DND-41 (cell line): ENCODE measurements at regions not wholly inside any gene's neighbourhood (a gene's known extent, or its start where the extent isn't known, plus 50 kb on each side); places are given as distances from the start of the nearest gene placed in this dataset.

ENCODE experiments used
- ATAC-seq: fragments of 200-7000 bp; cut with Tn5 transposase; 3 replicates; pipeline ENCODE4 v1.9.1; 2021; ENCODE audit warnings: low read depth; ENCODE audit not compliant: insufficient read depth
- DNase-seq: peaks from one replicate; pipeline ENCODE4 v3.0.0-alpha.2; 2020
- H2AFZ ChIP-seq: 2 replicates; pipeline ENCODE4 v1.6.0; 2012; ENCODE audit warnings: low read depth, low read length
- H3K27ac ChIP-seq: 2 replicates; pipeline ENCODE4 v1.5.1; 2012; ENCODE audit warnings: low read length, inconsistent platforms
- H3K27me3 ChIP-seq: fragments of 200-600 bp; sonication (generic); 2 replicates; pipeline ENCODE4 v1.6.0; 2012; ENCODE audit warnings: low read length, mild to moderate bottlenecking, inconsistent platforms; ENCODE audit not compliant: insufficient read depth, poor library complexity
- H3K36me3 ChIP-seq: 2 replicates; pipeline ENCODE4 v1.5.1; 2012; ENCODE audit warnings: low read length, inconsistent platforms; ENCODE audit not compliant: insufficient read depth
- H3K4me1 ChIP-seq: 2 replicates; pipeline ENCODE4 v1.5.1; 2012; ENCODE audit warnings: mild to moderate bottlenecking, low read length; ENCODE audit not compliant: insufficient read depth
- H3K4me2 ChIP-seq: 2 replicates; pipeline ENCODE4 v1.6.0; 2012; ENCODE audit warnings: mild to moderate bottlenecking, moderate library complexity, low read length, inconsistent platforms; ENCODE audit not compliant: insufficient read depth
- H3K4me3 ChIP-seq, 2 experiments: fragments of 200-600 bp in 1 of 2; shearing (Covaris generic) in 1 of 2; 2 replicates each; pipeline ENCODE4 v1.5.1; 2012 to 2016; ENCODE audit warnings: inconsistent platforms in 2 of 2, low read length in 2 of 2, mild to moderate bottlenecking in 2 of 2, low read depth in 1 of 2, moderate library complexity in 1 of 2
- H3K79me2 ChIP-seq: 2 replicates; pipeline ENCODE4 v1.6.0; 2012; ENCODE audit warnings: low read length, inconsistent platforms; ENCODE audit not compliant: insufficient read depth
- H3K9ac ChIP-seq: 2 replicates; pipeline ENCODE4 v1.6.0; 2012; ENCODE audit warnings: low read depth, mild to moderate bottlenecking, inconsistent platforms, low read length, moderate library complexity
- H3K9me3 ChIP-seq: 2 replicates; pipeline ENCODE4 v1.5.1; 2012; ENCODE audit warnings: low read length, moderate library complexity, mild to moderate bottlenecking, inconsistent platforms; ENCODE audit not compliant: insufficient read depth, severe bottlenecking
- H4K20me1 ChIP-seq: 2 replicates; pipeline ENCODE4 v1.6.0; 2012; ENCODE audit warnings: low read length; ENCODE audit not compliant: insufficient read depth
- EZH2 ChIP-seq: IDR thresholded peaks from 3 replicates; pipeline ENCODE4 v1.6.1; 2012; ENCODE audit warnings: borderline replicate concordance, low read depth, mild to moderate bottlenecking, moderate library complexity, low read length, inconsistent platforms; ENCODE audit not compliant: severe bottlenecking
- TF ChIP-seq, protein P1 (sequence below): IDR thresholded peaks from 2 replicates; pipeline ENCODE4 v1.5.1; 2012; ENCODE audit warnings: borderline replicate concordance, low read length, moderate library complexity, mild to moderate bottlenecking; ENCODE audit not compliant: poor library complexity, severe bottlenecking; ENCODE audit errors: extremely low read depth

DNA sequence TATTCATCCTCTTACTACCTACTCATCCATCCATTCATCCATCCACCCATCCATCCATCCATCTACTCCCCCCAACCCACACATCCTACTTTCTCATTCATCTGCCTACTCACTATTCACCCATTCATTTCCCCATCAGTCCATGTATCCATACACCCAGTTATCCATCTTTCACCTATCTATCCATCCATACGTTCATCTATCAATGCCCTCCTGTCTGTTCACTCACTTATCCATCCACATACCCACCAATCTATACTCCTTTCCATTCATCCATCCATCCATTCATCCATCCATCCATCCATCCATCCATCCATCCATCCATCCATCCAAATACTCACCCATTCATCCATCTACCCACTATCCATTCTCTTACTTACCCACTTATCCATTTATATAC lies 117.8 kb upstream of the LHX5 start:
- ATAC-seq (no peak), DNase-seq (no peak)
- no peak overlapping the region for H3K4me2 ChIP-seq
- no peaks in the 10 kb centered on the region for H3K36me3 ChIP-seq
- H3K9ac ChIP-seq = no peak overlapping the region
- TF ChIP-seq, protein P1, sequence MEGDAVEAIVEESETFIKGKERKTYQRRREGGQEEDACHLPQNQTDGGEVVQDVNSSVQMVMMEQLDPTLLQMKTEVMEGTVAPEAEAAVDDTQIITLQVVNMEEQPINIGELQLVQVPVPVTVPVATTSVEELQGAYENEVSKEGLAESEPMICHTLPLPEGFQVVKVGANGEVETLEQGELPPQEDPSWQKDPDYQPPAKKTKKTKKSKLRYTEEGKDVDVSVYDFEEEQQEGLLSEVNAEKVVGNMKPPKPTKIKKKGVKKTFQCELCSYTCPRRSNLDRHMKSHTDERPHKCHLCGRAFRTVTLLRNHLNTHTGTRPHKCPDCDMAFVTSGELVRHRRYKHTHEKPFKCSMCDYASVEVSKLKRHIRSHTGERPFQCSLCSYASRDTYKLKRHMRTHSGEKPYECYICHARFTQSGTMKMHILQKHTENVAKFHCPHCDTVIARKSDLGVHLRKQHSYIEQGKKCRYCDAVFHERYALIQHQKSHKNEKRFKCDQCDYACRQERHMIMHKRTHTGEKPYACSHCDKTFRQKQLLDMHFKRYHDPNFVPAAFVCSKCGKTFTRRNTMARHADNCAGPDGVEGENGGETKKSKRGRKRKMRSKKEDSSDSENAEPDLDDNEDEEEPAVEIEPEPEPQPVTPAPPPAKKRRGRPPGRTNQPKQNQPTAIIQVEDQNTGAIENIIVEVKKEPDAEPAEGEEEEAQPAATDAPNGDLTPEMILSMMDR = no peak
- TF ChIP-seq EZH2 = no peak
- no peaks in the 10 kb centered on the region for H3K27me3 ChIP-seq
- H3K79me2 ChIP-seq = no peaks in the 10 kb centered on the region
- H3K4me3 ChIP-seq = no peak overlapping the region
- H4K20me1 ChIP-seq = no peaks in the 10 kb centered on the region
- no peak overlapping the region for H3K27ac ChIP-seq
- no peaks in the 10 kb centered on the region for H3K4me1 ChIP-seq
- no peak overlapping the region for H2AFZ ChIP-seq
- H3K9me3 ChIP-seq = no peaks in the 10 kb centered on the region

DNA sequence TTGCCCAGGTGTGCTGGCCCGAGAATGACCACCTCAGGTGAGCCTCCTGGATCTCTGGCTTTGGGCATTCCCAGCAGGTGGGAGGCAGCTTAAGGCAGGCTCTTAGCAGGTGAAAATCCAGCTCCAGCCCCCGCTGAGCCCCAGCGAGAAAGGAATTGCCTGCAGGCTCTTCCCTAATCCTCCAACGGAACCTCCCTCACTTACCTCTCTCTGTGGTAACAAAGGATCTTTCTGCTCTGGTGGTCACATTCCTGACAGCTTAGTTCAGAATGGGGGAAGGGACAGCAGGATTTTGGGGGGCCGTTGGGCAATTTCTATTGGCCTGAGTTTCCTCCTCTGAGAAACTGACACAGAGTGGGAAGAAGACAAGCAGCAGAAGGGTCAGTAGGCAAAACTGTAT lies 116.0 kb upstream of the LHX5 start:
- Histone ChIP-seq H3K4me3 (no peak overlapping the region), H3K27ac (no peak overlapping the region), H3K9me3 (no peaks in the 10 kb centered on the region), H3K27me3 (no peaks in the 10 kb centered on the region), H4K20me1 (no peaks in the 10 kb centered on the region), H3K9ac (no peak overlapping the region), H3K79me2 (no peaks in the 10 kb centered on the region), H2AFZ (no peak overlapping the region), H3K36me3 (no peaks in the 10 kb centered on the region), H3K4me1 (no peaks in the 10 kb centered on the region), H3K4me2 (no peak overlapping the region)
- TF ChIP-seq, protein P1 = no peak
- no peak for TF ChIP-seq EZH2
- ATAC-seq (no peak), DNase-seq (no peak)

DNA sequence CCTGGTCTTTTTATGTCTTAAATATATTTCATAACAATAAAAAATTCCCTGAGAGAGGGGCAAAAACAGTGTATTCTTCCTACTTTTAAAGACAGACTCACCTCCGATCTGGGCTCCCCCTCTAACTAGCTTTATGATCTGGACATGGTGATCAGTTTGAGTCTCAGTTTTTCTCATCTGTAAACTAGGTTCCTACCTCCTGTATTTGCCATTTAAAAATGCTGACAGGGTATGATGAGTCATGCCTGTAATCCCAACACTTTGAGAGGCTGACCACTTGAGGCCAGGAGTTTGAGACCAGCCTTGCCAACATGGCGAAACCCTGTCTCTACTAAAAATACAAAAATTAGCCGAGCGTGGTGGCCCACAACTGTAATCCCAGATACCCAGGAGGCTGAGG lies 114.8 kb upstream of the LHX5 start:
- no peak overlapping the region for H3K9ac ChIP-seq
- no peak overlapping the region for H3K4me3 ChIP-seq
- DNase-seq = no peak

More for the DNA sequence above, 114.8 kb upstream of the LHX5 start:
- TF ChIP-seq, protein P1 = no peak
- no peak for TF ChIP-seq EZH2
- Histone ChIP-seq H3K27me3 (no peaks in the 10 kb centered on the region), H3K79me2 (no peaks in the 10 kb centered on the region), H3K4me2 (no peak overlapping the region), H4K20me1 (no peaks in the 10 kb centered on the region), H3K9me3 (no peaks in the 10 kb centered on the region), H3K36me3 (no peaks in the 10 kb centered on the region), H3K27ac (no peak overlapping the region), H2AFZ (no peak overlapping the region), H3K4me1 (no peaks in the 10 kb centered on the region)
- ATAC-seq = no peak
